Activated CD8-positive, alpha-beta memory T cell treated with anti-CD3 and anti-CD28 coated beads, Interleukin-2, amount 50 U/mL, for 48 hours (primary cell): ENCODE measurements at regions not wholly inside any gene's neighbourhood (a gene's known extent, or its start where the extent isn't known, plus 50 kb on each side); places are given as distances from the start of the nearest gene placed in this dataset.
"Not testable (repeated sequence)": the region's sequence is repeated elsewhere in the genome, so short reads cannot be mapped to it uniquely, and the experiment has no call there.

Experiments used
- DNase-seq: peaks from one replicate; pipeline ENCODE4 v3.0.0-alpha.2; 2020

DNA sequence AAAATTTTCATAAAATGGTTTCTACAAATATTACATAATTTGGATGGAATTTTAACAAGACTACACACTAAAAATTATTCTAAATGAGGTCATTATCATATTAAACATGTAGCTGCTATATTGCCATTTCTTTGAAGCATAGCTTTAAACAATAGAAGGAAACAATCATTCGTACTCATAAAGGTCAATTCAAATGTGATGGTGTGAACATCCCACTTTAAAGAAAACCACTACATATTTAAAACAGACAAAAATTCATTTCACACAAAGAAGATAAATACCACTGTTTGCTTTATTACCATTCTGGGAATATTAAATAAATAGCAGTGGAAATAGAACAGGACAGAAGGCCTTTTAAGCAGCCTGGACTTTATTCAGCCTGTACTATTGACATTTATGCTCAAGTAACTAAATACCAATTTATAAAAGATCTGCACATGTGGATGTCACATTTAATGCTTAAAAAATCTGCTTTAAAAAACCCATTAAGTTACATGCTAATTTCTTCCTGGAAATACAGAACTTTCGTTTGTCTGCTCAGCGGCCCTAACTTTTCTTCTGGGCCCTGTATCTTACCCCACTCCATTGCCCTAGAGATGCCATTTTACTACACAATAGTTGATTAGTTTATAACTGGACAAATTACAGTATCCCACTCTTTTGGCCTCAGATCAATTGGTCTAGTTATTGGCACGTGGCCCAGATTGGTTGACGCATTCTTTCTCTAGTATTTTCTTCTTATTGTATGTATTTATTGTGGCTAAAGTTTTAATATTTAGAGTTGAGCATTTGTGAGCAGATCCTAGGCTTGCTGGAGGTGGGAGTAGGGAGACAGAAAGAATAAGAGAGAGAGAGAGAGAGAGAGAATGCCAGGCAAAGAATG is 215.1 kb upstream of the SPRY2 start:
- no peak for DNase-seq

GRCh38 chr13:80552851-80553440 is 212.0 kb upstream of the SPRY2 start:
- DNase-seq, result no peak

- no peak for DNase-seq
Measured at GRCh38 chr13:80551650-80552497, 210.9 kb upstream of the SPRY2 start.

- no peak for DNase-seq
Measured at GRCh38 chr13:80550971-80551441, 210.1 kb upstream of the SPRY2 start.

DNA sequence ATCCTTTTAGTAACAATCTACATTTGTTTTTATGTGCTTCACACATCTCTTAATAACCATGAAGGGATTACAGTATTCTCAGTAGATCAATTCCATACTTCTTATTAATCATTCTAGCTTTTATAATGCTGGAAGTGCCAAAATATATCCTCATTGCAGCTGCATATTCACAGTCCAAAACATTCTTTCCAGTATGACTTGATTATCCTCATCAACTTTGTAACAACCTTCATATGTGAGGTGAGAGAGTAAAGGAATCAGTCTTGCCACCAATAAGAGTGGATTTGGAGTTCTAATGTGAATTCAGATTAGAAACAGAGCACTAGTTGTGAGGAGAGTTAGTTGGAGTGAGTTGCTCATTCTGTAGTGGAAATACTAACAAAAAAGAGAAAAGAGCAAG is 208.0 kb upstream of the SPRY2 start:
- DNase-seq, result no peak

- no peak for DNase-seq
Measured at GRCh38 chr13:80547885-80548825, 207.2 kb upstream of the SPRY2 start.

DNA sequence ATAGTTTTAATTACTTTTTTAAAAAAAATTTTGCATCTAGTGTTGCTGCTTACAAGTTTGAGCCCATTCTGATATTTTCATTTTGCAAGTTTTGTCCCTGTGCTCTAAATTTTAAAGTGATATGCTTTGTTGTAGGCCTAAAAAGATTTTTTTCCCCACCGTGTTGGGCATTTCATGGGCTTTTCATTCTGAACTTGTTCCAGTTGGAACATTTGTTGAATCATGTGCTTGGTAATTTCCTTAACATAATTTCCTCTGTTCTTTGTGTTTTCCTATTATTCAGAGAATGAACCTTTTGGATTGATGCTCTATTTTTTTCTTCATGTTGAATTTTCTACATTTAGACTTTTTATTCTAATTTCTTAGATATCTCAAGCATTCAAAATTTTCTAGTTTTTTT is 206.4 kb upstream of the SPRY2 start:
- DNase-seq, result no peak

DNA sequence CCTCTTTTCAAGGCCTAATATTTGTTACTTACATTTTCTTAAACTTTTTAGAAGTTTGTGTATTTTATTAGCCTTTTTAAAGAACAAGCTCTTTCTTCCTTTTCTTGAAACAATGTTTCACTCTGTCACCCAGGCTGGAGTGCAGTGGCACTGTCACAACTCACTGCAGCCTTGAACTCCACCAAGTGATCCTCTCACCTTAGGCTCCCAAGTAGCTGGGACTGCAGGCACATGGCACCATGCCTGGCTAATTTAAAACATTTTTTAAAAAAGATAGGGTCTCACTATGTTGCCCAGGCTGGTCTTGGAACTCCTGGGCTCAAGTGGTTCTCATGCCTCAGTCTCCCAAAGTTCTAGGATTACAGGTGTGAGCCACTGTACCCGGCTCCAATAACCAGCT is 192.2 kb upstream of the SPRY2 start:
- no peak for DNase-seq

DNA sequence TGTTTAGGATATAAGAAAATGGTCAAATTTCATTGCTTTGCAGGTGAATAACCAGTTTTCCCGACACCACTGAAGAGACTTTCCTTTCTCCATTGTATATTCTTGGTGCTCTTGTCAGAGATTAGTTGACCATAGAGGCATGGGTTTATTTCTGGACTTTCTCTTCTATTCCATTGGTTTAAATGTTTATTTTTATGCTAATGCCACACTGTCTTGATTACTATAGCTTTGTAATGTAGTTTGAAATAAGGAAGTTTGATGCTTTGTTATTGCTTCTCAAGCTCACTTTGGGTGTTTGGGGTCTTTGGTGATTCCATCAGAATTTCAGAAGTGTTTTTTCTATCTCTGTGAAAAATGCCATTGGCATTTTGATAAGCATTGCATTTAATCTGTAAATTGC is 190.0 kb upstream of the SPRY2 start:
- no peak for DNase-seq

- DNase-seq, result no peak
Measured at GRCh38 chr13:80530191-80530590, 189.3 kb upstream of the SPRY2 start.

- no peak for DNase-seq
Measured at GRCh38 chr13:80529734-80530133, 188.8 kb upstream of the SPRY2 start.

GRCh38 chr13:80528733-80529132 is 187.8 kb upstream of the SPRY2 start:
- no peak for DNase-seq

- no peak for DNase-seq
Measured at GRCh38 chr13:80527400-80527799, 186.5 kb upstream of the SPRY2 start.

- DNase-seq, result no peak
Measured at GRCh38 chr13:80524447-80525215, 183.7 kb upstream of the SPRY2 start.

- DNase-seq, result no peak
Measured at GRCh38 chr13:80523134-80523533, 182.2 kb upstream of the SPRY2 start.

DNA sequence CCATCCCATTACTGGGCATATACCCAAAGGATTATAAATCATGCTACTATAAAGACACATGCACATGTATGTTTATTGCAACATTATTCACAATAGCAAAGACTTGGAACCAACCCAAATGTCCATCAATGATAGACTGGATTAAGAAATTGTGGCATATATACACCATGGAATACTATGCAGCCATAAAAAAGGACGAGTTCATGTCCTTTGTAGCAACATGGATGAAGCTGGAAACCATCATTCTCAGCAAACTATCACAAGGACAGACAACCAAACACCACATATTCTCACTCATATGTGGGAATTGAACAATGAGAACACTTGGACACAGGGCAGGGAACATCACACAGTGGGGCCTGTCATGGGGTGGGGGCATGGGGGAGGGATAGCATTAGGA is 181.5 kb upstream of the SPRY2 start:
- not testable (repeated sequence) for DNase-seq

GRCh38 chr13:80516818-80517348 is 176.0 kb upstream of the SPRY2 start:
- no peak for DNase-seq

- no peak for DNase-seq
Measured at GRCh38 chr13:80515296-80515695, 174.4 kb upstream of the SPRY2 start.

GRCh38 chr13:80513196-80513595 is 172.3 kb upstream of the SPRY2 start:
- DNase-seq, result no peak

- no peak for DNase-seq
Measured at GRCh38 chr13:80510686-80511085, 169.8 kb upstream of the SPRY2 start.

- DNase-seq, result no peak
Measured at GRCh38 chr13:80509264-80509663, 168.3 kb upstream of the SPRY2 start.
